IMR-90 (cell line): ENCODE measurements at regions not wholly inside any gene's neighbourhood (a gene's known extent, or its start where the extent isn't known, plus 50 kb on each side); places are given as distances from the start of the nearest gene placed in this dataset.

Experiments
- ATAC-seq: fragments of 200-7000 bp; cut with Tn5 transposase; 2 replicates; pipeline ENCODE4 v1.9.1; 2020; ENCODE audit warnings: low read depth, mild to moderate bottlenecking, moderate library complexity
- BruUV-seq: library from RNA; stranded (reverse); fragments of 400-500 nt; replicated peaks from 2 replicates; lab custom pipeline; 2021; lab: Mats Ljungman, UMichigan
- CTCF ChIA-PET: fragments of 300-600 bp; formaldehyde crosslinking; extraction: SDS; loops from one replicate; lab custom pipeline; 2021; ENCODE audit warnings: antibody characterized with exemption; lab: Yijun Ruan, JAX
- POLR2A ChIA-PET: fragments of 300-600 bp; sonication (Branson Sonifier 250); formaldehyde crosslinking; loops from one replicate; lab custom pipeline; 2022; ENCODE audit warnings: antibody characterized with exemption; ENCODE audit not compliant: unreplicated experiment; lab: Charles Lee
- DNase-seq: peaks from one replicate; pipeline ENCODE4 v3.0.0; 2013
- H2AFZ ChIP-seq: replicated peaks from 2 replicates; pipeline ENCODE3; 2013; ENCODE audit warnings: low read length, mild to moderate bottlenecking; ENCODE audit not compliant: poor library complexity
- H2AK5ac ChIP-seq: 2 replicates; pipeline ENCODE4 v1.6.1; 2013; ENCODE audit warnings: low read depth, low read length, inconsistent platforms
- H2AK9ac ChIP-seq: replicated peaks from 2 replicates; pipeline ENCODE3; 2013; ENCODE audit warnings: mild to moderate bottlenecking, low read depth, low read length, moderate library complexity; ENCODE audit not compliant: poor library complexity
- H2BK120ac ChIP-seq: 2 replicates; pipeline ENCODE4 v1.6.1; 2013; ENCODE audit warnings: low read depth, low read length, inconsistent platforms
- H2BK15ac ChIP-seq: 3 replicates; pipeline ENCODE4 v1.6.1; 2013; ENCODE audit warnings: low read depth, low read length, inconsistent platforms
- H2BK20ac ChIP-seq: 2 replicates; pipeline ENCODE4 v1.6.1; 2013; ENCODE audit warnings: low read depth, mild to moderate bottlenecking, inconsistent platforms, low read length, moderate library complexity
- H2BK5ac ChIP-seq: 2 replicates; pipeline ENCODE4 v1.6.1; 2013; ENCODE audit warnings: mild to moderate bottlenecking, low read depth, low read length, inconsistent platforms; ENCODE audit not compliant: poor library complexity, severe bottlenecking
- H3K14ac ChIP-seq: replicated peaks from 2 replicates; pipeline ENCODE4 v1.6.1; 2013; ENCODE audit warnings: low read depth, low read length, inconsistent platforms
- H3K18ac ChIP-seq: 2 replicates; pipeline ENCODE4 v1.6.1; 2013; ENCODE audit warnings: low read depth, low read length, control low read depth
- H3K23ac ChIP-seq: 2 replicates; pipeline ENCODE4 v1.6.1; 2013; ENCODE audit warnings: low read depth, low read length, inconsistent platforms
- H3K27ac ChIP-seq: 2 replicates; pipeline ENCODE4 v1.5.1; 2013; ENCODE audit warnings: mild to moderate bottlenecking, control low read depth, low read length; ENCODE audit not compliant: insufficient read depth
- H3K27me3 ChIP-seq: 2 replicates; pipeline ENCODE4 v1.6.1; 2013; ENCODE audit warnings: low read length; ENCODE audit not compliant: control insufficient read depth, insufficient read depth
- H3K36me3 ChIP-seq: 2 replicates; pipeline ENCODE4 v1.6.1; 2013; ENCODE audit warnings: low read length, mixed read lengths; ENCODE audit not compliant: control insufficient read depth, insufficient read depth
- H3K4ac ChIP-seq: 2 replicates; pipeline ENCODE4 v1.6.1; 2013; ENCODE audit warnings: low read depth, low read length, inconsistent platforms
- H3K4me1 ChIP-seq: 2 replicates; pipeline ENCODE4 v1.6.1; 2013; ENCODE audit warnings: low read length, mixed read lengths; ENCODE audit not compliant: control insufficient read depth, insufficient read depth
- H3K4me2 ChIP-seq: 2 replicates; pipeline ENCODE4 v1.6.1; 2013; ENCODE audit warnings: low read depth, mild to moderate bottlenecking, control low read depth, low read length, moderate library complexity
- H3K4me3 ChIP-seq: 2 replicates; pipeline ENCODE4 v1.5.1; 2013; ENCODE audit warnings: low read depth, mild to moderate bottlenecking, control low read depth, low read length, moderate library complexity; ENCODE audit not compliant: insufficient read depth
- H3K56ac ChIP-seq: 2 replicates; pipeline ENCODE4 v1.6.1; 2013; ENCODE audit warnings: low read length, inconsistent platforms; ENCODE audit not compliant: insufficient read depth; ENCODE audit errors: extremely low read depth
- H3K79me1 ChIP-seq, 2 experiments: 2 replicates each; pipeline ENCODE4 v1.6.1; 2013; ENCODE audit warnings: low read length in 2 of 2, inconsistent platforms in 1 of 2, low read depth in 1 of 2
- H3K9ac ChIP-seq: 2 replicates; pipeline ENCODE4 v1.6.1; 2013; ENCODE audit warnings: low read depth, low read length, control low read depth
- H3K9me1 ChIP-seq: 2 replicates; pipeline ENCODE4 v1.6.1; 2013; ENCODE audit warnings: low read length, inconsistent platforms; ENCODE audit not compliant: insufficient read depth
- H3K9me3 ChIP-seq: 2 replicates; pipeline ENCODE4 v1.6.1; 2013; ENCODE audit warnings: low read length; ENCODE audit not compliant: control insufficient read depth, insufficient read depth
- H4K20me1 ChIP-seq: 2 replicates; pipeline ENCODE4 v1.6.1; 2013; ENCODE audit warnings: low read length, inconsistent platforms; ENCODE audit not compliant: insufficient read depth
- H4K5ac ChIP-seq: 2 replicates; pipeline ENCODE4 v1.6.1; 2013; ENCODE audit warnings: mild to moderate bottlenecking, low read depth, low read length, control low read depth
- H4K8ac ChIP-seq, 2 experiments: 2 replicates each; pipeline ENCODE4 v1.6.1; 2013; ENCODE audit warnings: low read depth in 2 of 2, low read length in 2 of 2, control low read depth in 1 of 2, inconsistent platforms in 1 of 2
- H4K91ac ChIP-seq: 2 replicates; pipeline ENCODE4 v1.6.1; 2013; ENCODE audit warnings: low read depth, low read length, inconsistent platforms; ENCODE audit not compliant: insufficient read depth
- BHLHE40 ChIP-seq: fragments of 150-350 bp; IDR thresholded peaks from 2 replicates; pipeline ENCODE4 v1.6.1; 2016; ENCODE audit warnings: mild to moderate bottlenecking, low read depth, low read length
- FOS ChIP-seq: fragments of 150-350 bp; IDR thresholded peaks from 2 replicates; pipeline ENCODE4 v1.6.1; 2016; ENCODE audit warnings: low read depth, low read length
- MAZ ChIP-seq: IDR thresholded peaks from 2 replicates; pipeline ENCODE4 v1.6.1; 2012; ENCODE audit warnings: low read depth, mild to moderate bottlenecking, low read length, improper control_type of control experiment, moderate library complexity, borderline replicate concordance
- NFE2L2 ChIP-seq: fragments of 150-350 bp; IDR thresholded peaks from 2 replicates; pipeline ENCODE4 v1.6.1; 2016; ENCODE audit warnings: low read depth, mild to moderate bottlenecking, low read length
- POLR2A ChIP-seq: IDR thresholded peaks from 2 replicates; pipeline ENCODE4 v1.6.1; 2012; ENCODE audit warnings: mild to moderate bottlenecking, low read depth, low read length
- RAD21 ChIP-seq: IDR thresholded peaks from 2 replicates; pipeline ENCODE4 v1.6.1; 2012; ENCODE audit warnings: low read length, improper control_type of control experiment
- RCOR1 ChIP-seq: IDR thresholded peaks from 2 replicates; pipeline ENCODE4 v1.6.1; 2012; ENCODE audit warnings: mild to moderate bottlenecking, low read length, improper control_type of control experiment; ENCODE audit not compliant: insufficient replicate concordance
- RFX5 ChIP-seq: IDR thresholded peaks from 2 replicates; pipeline ENCODE4 v1.8.0; 2012; ENCODE audit warnings: low read depth, mild to moderate bottlenecking, low read length, moderate library complexity
- SMC3 ChIP-seq: fragments of 150-350 bp; IDR thresholded peaks from 2 replicates; pipeline ENCODE4 v1.6.1; 2016; ENCODE audit warnings: low read depth, mild to moderate bottlenecking, antibody characterized with exemption, low read length, moderate library complexity
- WGBS, 2 experiments: methylation state at CpG; one replicate each; pipeline versions ENCODE4 v1.1.5 to v1.1.7; 2013; ENCODE audit warnings: missing lambda C conversion rate in 2 of 2; ENCODE audit not compliant: insufficient read length in 1 of 2; ENCODE audit errors: extremely low coverage in 2 of 2; 5-methylcytosine and 5-hydroxymethylcytosine counted together
- dilution Hi-C: fragments of 300-500 bp; cut with HindIII; formaldehyde crosslinking; loops from one replicate; pipeline ENCODE4 v1.14.3; 2018; ENCODE audit warnings: low sequenced_read_pairs; ENCODE audit not compliant: unreplicated experiment
- in situ Hi-C: fragments of 300-500 bp; cut with MboI; formaldehyde crosslinking; loops from 3 replicates; pipeline ENCODE4 v1.14.3; 2019; ENCODE audit warnings: low sequenced_read_pairs, inconsistent platforms, mixed read lengths
- intact Hi-C: fragments of 100-400 bp; cut with micrococcal nuclease; formaldehyde crosslinking; loops from 2 replicates; pipeline ENCODE4 v1.10.0; 2022
- TF ChIP-seq, protein P1 (sequence below): fragments of 150-350 bp; IDR thresholded peaks from 2 replicates; pipeline ENCODE4 v1.6.1; 2017; ENCODE audit warnings: mild to moderate bottlenecking, antibody characterized with exemption, low read length, low read depth

DNA sequence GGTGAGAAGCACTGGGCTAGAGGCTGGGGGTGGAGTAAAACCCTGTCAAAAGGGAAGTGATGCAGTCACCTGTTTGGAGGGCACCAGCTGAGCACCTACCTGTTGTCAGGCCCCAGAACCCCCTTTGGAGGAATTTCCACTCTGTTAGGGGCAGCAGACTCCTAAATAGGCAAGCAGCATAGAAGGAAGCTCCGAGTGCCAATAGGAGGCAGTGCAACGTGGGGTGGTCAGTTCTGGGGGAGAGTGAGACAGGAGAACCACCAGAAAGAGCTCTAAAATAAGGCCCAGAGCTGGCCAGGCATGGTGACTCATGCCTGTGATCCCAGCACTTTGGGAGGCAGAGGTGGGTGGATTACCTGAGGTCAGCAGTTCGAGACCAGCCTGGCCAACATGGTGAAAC, 203.7 kb upstream of the ZC3H12A start:
- no CpG with 5 or more reads among the region's 3 CpGs for WGBS, 2 experiments
- Histone ChIP-seq H3K9ac (no peak overlapping the region), H2AFZ (no peak overlapping the region), H3K9me3 (no peaks in the 10 kb centered on the region), H3K27me3 (no peaks in the 10 kb centered on the region), H2BK5ac (no peak overlapping the region), H4K8ac (no peak overlapping the region), H4K20me1 (no peaks in the 10 kb centered on the region), H3K36me3 (no peaks in the 10 kb centered on the region), H2AK5ac (no peak overlapping the region), H4K5ac (no peak overlapping the region), H2AK9ac (no peak overlapping the region), H3K14ac (no peak overlapping the region), H3K23ac (no peak overlapping the region), H2BK20ac (no peak overlapping the region), H2BK120ac (no peak overlapping the region), H3K56ac (no peak overlapping the region), H3K4me3 (no peak overlapping the region), H2BK15ac (no peak overlapping the region), H3K79me1 (no peaks in the 10 kb centered on the region), H3K4ac (no peak overlapping the region), H3K4me2 (no peak overlapping the region), H3K18ac (no peak overlapping the region), H4K91ac (no peak overlapping the region), H3K4me1 (no peaks in the 10 kb centered on the region), H3K9me1 (no peaks in the 10 kb centered on the region), H3K27ac (no peak overlapping the region)
- no TSS peak for BruUV-seq
- POLR2A ChIA-PET, result no interaction called here
- intact Hi-C loops (no loop called here), dilution Hi-C loops (no loop called here), in situ Hi-C loops (no loop called here)
- ATAC-seq (no peak), DNase-seq (no peak)
- CTCF ChIA-PET, result no interaction called here
- TF ChIP-seq RAD21, result no peak
- TF ChIP-seq RFX5, result no peak
- TF ChIP-seq POLR2A, result no peak
- TF ChIP-seq NFE2L2, result no peak
- TF ChIP-seq, protein P1, sequence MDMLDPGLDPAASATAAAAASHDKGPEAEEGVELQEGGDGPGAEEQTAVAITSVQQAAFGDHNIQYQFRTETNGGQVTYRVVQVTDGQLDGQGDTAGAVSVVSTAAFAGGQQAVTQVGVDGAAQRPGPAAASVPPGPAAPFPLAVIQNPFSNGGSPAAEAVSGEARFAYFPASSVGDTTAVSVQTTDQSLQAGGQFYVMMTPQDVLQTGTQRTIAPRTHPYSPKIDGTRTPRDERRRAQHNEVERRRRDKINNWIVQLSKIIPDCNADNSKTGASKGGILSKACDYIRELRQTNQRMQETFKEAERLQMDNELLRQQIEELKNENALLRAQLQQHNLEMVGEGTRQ, result no peak
- TF ChIP-seq SMC3, result no peak
- TF ChIP-seq RCOR1, result no peak
- TF ChIP-seq BHLHE40, result no peak
- no peak for TF ChIP-seq MAZ
- TF ChIP-seq FOS, result no peak
